ENCODE measurements at regions not wholly inside any gene's neighbourhood (a gene's known extent, or its start where the extent isn't known, plus 50 kb on each side); places are given as distances from the start of the nearest gene placed in this dataset.
"Not testable (repeated sequence)": the region's sequence is repeated elsewhere in the genome, so short reads cannot be mapped to it uniquely, and the experiment has no call there.

- peaks cover under 1% of the 10 kb centered on the region; the same call in 1 of the 2 replicates for H3K4me1 ChIP-seq (ENCODE audit: insufficient read depth)
- DNase-seq (ENCODE audit: low spot score), result no peak
- ATAC-seq, result no peak
- Mint-ChIP-seq H3K27me3 (ENCODE audit: insufficient read depth, low read depth, poor library complexity) (no peaks in the 10 kb centered on the region), H3K4me3 (no peak overlapping the region), H3K36me3 (ENCODE audit: low read depth) (no peaks in the 10 kb centered on the region), H3K4me1 (peaks cover under 1% of the 10 kb centered on the region; the same call in 2 of the 3 replicates), H3K27ac (no peak overlapping the region), H3K9me3 (no peaks in the 10 kb centered on the region; the same call in 2 of the 3 replicates)
- no peaks in the 10 kb centered on the region for H3K79me2 ChIP-seq (replicated peaks; ENCODE audit: insufficient read depth)
- H4K20me1 ChIP-seq (replicated peaks; ENCODE audit: insufficient read depth), result no peaks in the 10 kb centered on the region
- H3F3A ChIP-seq (replicated peaks; ENCODE audit: low read depth), result no peaks in the 10 kb centered on the region
- no peak overlapping the region for H3K27ac ChIP-seq (ENCODE audit: low read depth)
- no peak overlapping the region for H3K4me2 ChIP-seq
- no peak overlapping the region for H2AFZ ChIP-seq
- H3K4me3 ChIP-seq, result no peak overlapping the region
- no peaks in the 10 kb centered on the region for H3K36me3 ChIP-seq (ENCODE audit: insufficient read depth)
- TF ChIP-seq ETS1 (IDR thresholded peaks at IDR 0.05) (no peak), ZNF462 (CRISPR knock-in tag; IDR thresholded peaks at IDR 0.05) (no peak)
- 0 out of 2 replicates have a peak, but pooled peaks cover 4% of the 10 kb centered on the region for H3K9me2 ChIP-seq (ENCODE audit: insufficient read depth)
- no peaks in the 10 kb centered on the region for H3K27me3 ChIP-seq (ENCODE audit: insufficient read depth)
Measured at GRCh38 chr5:145443964-145444363, 391.2 kb downstream of the PRELID2 start.

- TF ChIP-seq STAT1 (IDR thresholded peaks at IDR 0.05; ENCODE audit: unreplicated experiment) (no peak), REST (IDR thresholded peaks at IDR 0.05; ENCODE audit: unreplicated experiment) (no peak)
- Mint-ChIP-seq H3K27me3 (ENCODE audit: insufficient read depth, low read depth, poor library complexity) (no peaks in the 10 kb centered on the region), H3K4me1 (peaks cover 5% of the 10 kb centered on the region), H3K4me3 (no peak overlapping the region), H3K9me3 (no peaks in the 10 kb centered on the region; the same call in 2 of the 3 replicates), H3K36me3 (ENCODE audit: low read depth) (no peaks in the 10 kb centered on the region), H3K27ac (no peak overlapping the region)
- no peak for DNase-seq (ENCODE audit: low spot score)
- no peak overlapping the region for H3K4me3 ChIP-seq
- no peaks in the 10 kb centered on the region for H3K27me3 ChIP-seq (ENCODE audit: insufficient read depth)
- no peak overlapping the region for H3K4me2 ChIP-seq
- no peaks in the 10 kb centered on the region for H4K20me1 ChIP-seq (replicated peaks; ENCODE audit: insufficient read depth)
- peaks cover 7% of the 10 kb centered on the region; the same call in 1 of the 2 replicates for H3K4me1 ChIP-seq (ENCODE audit: insufficient read depth)
- no peaks in the 10 kb centered on the region for H3K79me2 ChIP-seq (replicated peaks; ENCODE audit: insufficient read depth)
- ATAC-seq, result no peak
- no peak overlapping the region for H2AFZ ChIP-seq
- H3F3A ChIP-seq (replicated peaks; ENCODE audit: low read depth), result no peaks in the 10 kb centered on the region
- H3K36me3 ChIP-seq (ENCODE audit: insufficient read depth), result no peaks in the 10 kb centered on the region
- 0 out of 2 replicates have a peak, but pooled peaks cover 4% of the 10 kb centered on the region for H3K9me2 ChIP-seq (ENCODE audit: insufficient read depth)
- no peak overlapping the region for H3K27ac ChIP-seq (ENCODE audit: low read depth)
Measured at GRCh38 chr5:145443366-145443765, 391.8 kb downstream of the PRELID2 start.

- not testable (repeated sequence) for H3K27me3 Mint-ChIP-seq (ENCODE audit: insufficient read depth, low read depth, poor library complexity); H3K9me3 Mint-ChIP-seq; H3K36me3 Mint-ChIP-seq (ENCODE audit: low read depth); H3F3A ChIP-seq (replicated peaks; ENCODE audit: low read depth); H3K79me2 ChIP-seq (replicated peaks; ENCODE audit: insufficient read depth); H3K9me2 ChIP-seq (ENCODE audit: insufficient read depth); H3K4me1 ChIP-seq (ENCODE audit: insufficient read depth); H3K27me3 ChIP-seq (ENCODE audit: insufficient read depth); H4K20me1 ChIP-seq (replicated peaks; ENCODE audit: insufficient read depth); H3K4me3 ChIP-seq; ATAC-seq; H3K36me3 ChIP-seq (ENCODE audit: insufficient read depth); H3K4me2 ChIP-seq; H3K4me3 Mint-ChIP-seq; H2AFZ ChIP-seq; H3K27ac ChIP-seq (ENCODE audit: low read depth); H3K4me1 Mint-ChIP-seq; DNase-seq (ENCODE audit: low spot score); H3K27ac Mint-ChIP-seq
Measured at GRCh38 chr5:145442661-145443060, 392.5 kb downstream of the PRELID2 start.

All from GM23338 (cell line).